Neuronal stem cell (in vitro differentiated cells): ENCODE measurements at regions not wholly inside any gene's neighbourhood (a gene's known extent, or its start where the extent isn't known, plus 50 kb on each side); places are given as distances from the start of the nearest gene placed in this dataset.

Experiments
- DNase-seq: peaks from one replicate; pipeline ENCODE4 v3.0.0-alpha.2; 2013; ENCODE audit warnings: low spot score
- H2AFZ ChIP-seq: one replicate; pipeline ENCODE4 v1.6.1; 2013; ENCODE audit warnings: mild to moderate bottlenecking, low read length, inconsistent platforms
- H2AK5ac ChIP-seq: 2 replicates; pipeline ENCODE4 v1.6.1; 2013; ENCODE audit warnings: low read depth, mild to moderate bottlenecking, inconsistent platforms, low read length, moderate library complexity, mixed read lengths
- H2BK120ac ChIP-seq: 2 replicates; pipeline ENCODE4 v1.6.1; 2013; ENCODE audit warnings: low read depth, mild to moderate bottlenecking, inconsistent platforms, low read length, moderate library complexity, mixed read lengths
- H2BK12ac ChIP-seq: one replicate; pipeline ENCODE4 v1.6.1; 2013; ENCODE audit warnings: low read length, inconsistent platforms
- H2BK15ac ChIP-seq: 2 replicates; pipeline ENCODE4 v1.6.1; 2013; ENCODE audit warnings: mild to moderate bottlenecking, low read length, inconsistent platforms, mixed read lengths
- H2BK5ac ChIP-seq: one replicate; pipeline ENCODE4 v1.6.1; 2013; ENCODE audit warnings: inconsistent platforms, mild to moderate bottlenecking, low read length, moderate library complexity
- H3K14ac ChIP-seq: one replicate; pipeline ENCODE4 v1.6.1; 2013; ENCODE audit warnings: low read length, inconsistent platforms
- H3K18ac ChIP-seq: 2 replicates; pipeline ENCODE4 v1.6.1; 2013; ENCODE audit warnings: low read length, inconsistent platforms
- H3K23ac ChIP-seq: 2 replicates; pipeline ENCODE4 v1.6.1; 2013; ENCODE audit warnings: low read depth, mild to moderate bottlenecking, mixed read lengths, low read length, inconsistent platforms; ENCODE audit not compliant: poor library complexity
- H3K27ac ChIP-seq: replicated peaks from 3 replicates; pipeline ENCODE4 v1.5.1; 2013; ENCODE audit warnings: low read length, inconsistent platforms
- H3K27me3 ChIP-seq, 3 experiments: 2 replicates each; pipeline ENCODE4 v1.6.1; 2013; ENCODE audit warnings: low read length in 3 of 3, mild to moderate bottlenecking in 2 of 3, inconsistent platforms in 1 of 3, low read depth in 1 of 3, mixed read lengths in 1 of 3, moderate library complexity in 1 of 3; ENCODE audit not compliant: control insufficient read depth in 3 of 3, insufficient read depth in 3 of 3
- H3K36me3 ChIP-seq, 2 donors: replicated peaks in 1 of 2; 2 replicates each; pipeline ENCODE4 v1.6.1; 2013; ENCODE audit warnings: low read length in 2 of 2; ENCODE audit not compliant: control insufficient read depth in 2 of 2, insufficient read depth in 2 of 2
- H3K4ac ChIP-seq: 2 replicates; pipeline ENCODE4 v1.6.1; 2013; ENCODE audit warnings: inconsistent platforms, mild to moderate bottlenecking, low read length, moderate library complexity
- H3K4me1 ChIP-seq, 2 donors: 1 replicate in 1 of 2; 2 replicates in 1 of 2; pipeline ENCODE4 v1.6.1; 2013; ENCODE audit warnings: low read length in 2 of 2, low read depth in 1 of 2; ENCODE audit not compliant: control insufficient read depth in 2 of 2, insufficient read depth in 1 of 2
- H3K4me2 ChIP-seq: one replicate; pipeline ENCODE4 v1.6.1; 2013; ENCODE audit warnings: mild to moderate bottlenecking, low read length, inconsistent platforms; ENCODE audit not compliant: insufficient read depth, poor library complexity, severe bottlenecking
- H3K4me3 ChIP-seq, 2 donors: 2 replicates each; pipeline ENCODE4 v1.5.1; 2013; ENCODE audit warnings: low read length in 2 of 2, mild to moderate bottlenecking in 2 of 2, inconsistent platforms in 1 of 2, moderate library complexity in 1 of 2
- H3K79me1 ChIP-seq: one replicate; pipeline ENCODE4 v1.6.1; 2013; ENCODE audit warnings: low read depth, mild to moderate bottlenecking, inconsistent platforms, low read length, moderate library complexity
- H3K9ac ChIP-seq: one replicate; pipeline ENCODE4 v1.6.1; 2013; ENCODE audit warnings: mild to moderate bottlenecking, low read depth, low read length, inconsistent platforms; ENCODE audit not compliant: poor library complexity
- H3K9me3 ChIP-seq, 2 donors: replicated peaks in 1 of 2; 2 replicates each; pipeline versions ENCODE3 to v1.6.1; 2013; ENCODE audit warnings: low read length in 2 of 2, mild to moderate bottlenecking in 2 of 2, inconsistent platforms in 1 of 2, low read depth in 1 of 2, mixed read lengths in 1 of 2, moderate library complexity in 1 of 2; ENCODE audit not compliant: control insufficient read depth in 2 of 2, insufficient read depth in 1 of 2
- H4K8ac ChIP-seq: one replicate; pipeline ENCODE4 v1.6.1; 2013; ENCODE audit warnings: low read depth, mild to moderate bottlenecking, inconsistent platforms, low read length, moderate library complexity
- H4K91ac ChIP-seq: one replicate; pipeline ENCODE4 v1.6.1; 2013; ENCODE audit warnings: low read length, low read depth, mild to moderate bottlenecking, inconsistent platforms; ENCODE audit not compliant: poor library complexity
- WGBS, 2 donors: extraction: QIAGEN DNeasy Blood & Tissue Kit; methylation state at CpG; one replicate each; pipeline ENCODE4 v1.1.7; 2013; ENCODE audit warnings: missing lambda C conversion rate in 2 of 2, mixed read lengths in 1 of 2; ENCODE audit not compliant: insufficient read length in 2 of 2, insufficient replicate concordance in 1 of 2; ENCODE audit errors: extremely low coverage in 2 of 2; 5-methylcytosine and 5-hydroxymethylcytosine counted together

DNA sequence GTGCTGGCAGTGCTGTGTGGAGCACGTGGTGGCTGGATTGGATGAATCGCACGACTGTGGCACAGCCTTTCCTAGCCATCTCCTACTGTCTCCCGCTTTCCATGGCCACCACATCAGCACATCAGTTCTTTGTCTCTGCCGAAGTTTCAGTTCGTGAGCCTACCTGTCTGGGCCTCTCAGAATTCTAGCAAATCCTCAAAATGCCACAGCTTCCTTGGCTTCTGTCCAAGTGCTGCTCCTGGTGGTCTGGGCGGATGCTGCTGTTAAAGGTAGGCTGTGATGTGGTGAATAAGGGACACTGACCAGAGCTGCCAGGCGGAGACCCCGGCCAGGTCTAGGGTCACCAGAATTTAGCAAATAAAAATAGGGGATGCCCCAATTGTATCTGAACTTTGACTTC lies 237.4 kb downstream of the LPIN1 start:
- DNase-seq = no peak
- no peak overlapping the region for H4K8ac ChIP-seq

DNA sequence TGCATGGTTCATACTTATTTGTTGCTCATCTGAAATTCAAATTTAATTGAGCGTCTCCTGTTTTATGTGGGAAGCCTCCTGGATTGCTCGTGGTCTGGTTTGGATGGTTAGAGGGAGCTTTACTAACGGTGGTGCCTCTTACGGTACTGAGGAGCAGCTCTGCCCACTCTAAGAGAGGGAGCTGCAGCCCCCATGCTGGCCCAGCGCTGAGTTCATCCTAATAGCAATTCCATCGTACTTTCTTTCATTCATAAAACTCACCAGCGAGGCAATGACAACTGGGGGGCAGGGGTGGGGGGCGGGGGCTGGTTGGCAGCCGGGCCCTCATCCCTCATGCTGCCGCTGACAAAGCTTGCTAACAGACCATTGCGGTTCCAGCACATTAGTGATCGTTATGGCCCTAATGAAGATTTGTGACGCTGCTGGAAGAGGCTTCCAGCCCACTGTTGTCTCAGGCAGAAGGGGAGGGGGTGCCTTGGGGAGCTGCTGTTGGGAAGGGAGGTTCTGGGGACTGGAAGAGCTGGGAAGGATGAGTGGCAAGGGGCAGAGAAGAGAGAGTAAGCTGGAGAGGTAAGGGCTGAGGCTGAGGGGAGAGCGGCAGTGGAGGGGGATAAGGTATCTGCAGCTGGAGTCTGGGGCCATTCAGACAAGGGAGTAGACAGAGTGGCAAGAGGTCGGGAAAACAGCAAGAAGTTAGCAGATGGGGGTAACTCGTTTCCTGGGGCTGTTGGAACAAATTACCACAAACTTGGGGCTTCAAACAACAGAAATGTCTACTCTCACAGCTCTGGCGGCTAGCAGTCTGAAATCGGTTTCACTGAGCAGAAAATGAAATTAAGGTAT lies 238.1 kb downstream of the LPIN1 start:
- H3K4ac ChIP-seq = no peak overlapping the region
- H2BK5ac ChIP-seq = no peak overlapping the region
- H4K8ac ChIP-seq = no peak overlapping the region
- no peaks in the 10 kb centered on the region for H3K79me1 ChIP-seq
- no peak overlapping the region for H3K27ac ChIP-seq
- H2BK12ac ChIP-seq = no peak overlapping the region
- H3K9me3 ChIP-seq = peaks cover 0 to 7% of the 10 kb centered on the region in 2 donors
- H2BK15ac ChIP-seq = no peak overlapping the region
- WGBS, 2 donors = no CpG with 5 or more reads among the region's 18 CpGs
- H3K18ac ChIP-seq = peak overlapping the region; percentile 54
- H3K4me2 ChIP-seq = no peak overlapping the region
- H2BK120ac ChIP-seq = no peak overlapping the region
- H3K27me3 ChIP-seq = no peaks in the 10 kb centered on the region
- H3K4me1 ChIP-seq = peaks cover 1 to 2% of the 10 kb centered on the region in 2 donors
- peak overlapping the region; percentile 74 for H2AFZ ChIP-seq
- no peak overlapping the region for H3K9ac ChIP-seq
- H4K91ac ChIP-seq = no peak overlapping the region
- no peak overlapping the region for H3K14ac ChIP-seq
- no peak overlapping the region for H2AK5ac ChIP-seq
- no peaks in the 10 kb centered on the region for H3K36me3 ChIP-seq
- H3K23ac ChIP-seq = no peak overlapping the region
- H3K4me3 ChIP-seq = no peak overlapping the region
- DNase-seq = no peak

More for the DNA sequence above, 237.4 kb downstream of the LPIN1 start:
- Histone ChIP-seq H3K4me2 (no peak overlapping the region), H3K36me3 (no peaks in the 10 kb centered on the region), H3K4ac (no peak overlapping the region), H3K23ac (no peak overlapping the region), H2BK15ac (no peak overlapping the region), H3K14ac (no peak overlapping the region), H3K4me1 (peaks cover 1 to 2% of the 10 kb centered on the region in 2 donors), H3K18ac (no peak overlapping the region), H4K91ac (no peak overlapping the region), H3K27me3 (no peaks in the 10 kb centered on the region), H2AK5ac (no peak overlapping the region), H2AFZ (no peak overlapping the region), H3K27ac (no peak overlapping the region), H3K9me3 (peaks cover 0 to 7% of the 10 kb centered on the region in 2 donors), H2BK12ac (no peak overlapping the region), H2BK120ac (no peak overlapping the region), H3K9ac (no peak overlapping the region), H2BK5ac (no peak overlapping the region), H3K79me1 (no peaks in the 10 kb centered on the region), H3K4me3 (no peak overlapping the region)
- WGBS, 2 donors = no CpG with 5 or more reads among the region's 9 CpGs

DNA sequence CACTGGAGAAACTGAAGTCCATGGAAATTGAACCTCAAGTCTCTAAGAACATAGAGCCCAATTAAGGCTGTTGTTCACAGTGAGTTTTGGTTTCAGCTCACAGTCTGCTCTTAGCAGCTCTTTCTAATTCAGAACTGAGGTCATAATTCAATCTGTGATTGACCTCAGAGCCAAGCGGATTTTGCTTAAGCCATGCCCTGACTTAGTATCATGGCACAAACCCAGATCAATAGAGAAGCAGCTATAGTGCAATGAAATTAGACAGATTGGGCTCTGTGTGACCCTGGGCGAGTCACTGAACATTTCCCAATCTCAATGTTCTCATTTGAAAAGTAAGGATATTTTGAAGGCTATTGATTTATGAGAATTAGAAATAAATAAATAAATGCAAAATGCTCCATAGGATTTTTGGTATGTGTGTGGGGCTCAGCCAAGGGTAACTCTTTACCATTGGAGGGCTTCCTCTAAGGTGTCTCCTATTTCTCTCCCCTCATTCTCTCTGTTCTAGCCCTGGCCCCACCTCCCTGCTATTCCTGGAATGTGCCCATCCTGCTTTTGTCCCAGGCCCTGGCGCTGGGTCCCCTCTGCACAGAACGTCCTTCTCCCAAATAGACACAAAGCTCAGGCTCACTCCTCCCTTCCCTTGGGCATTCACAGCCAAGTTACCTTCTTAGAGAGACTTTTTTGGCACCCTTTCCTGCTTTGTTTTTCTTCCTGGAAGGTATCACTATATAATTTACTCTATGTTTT lies 239.6 kb downstream of the LPIN1 start:
- Histone ChIP-seq H3K27ac (no peak overlapping the region), H2BK12ac (no peak overlapping the region), H2AFZ (no peak overlapping the region), H3K23ac (no peak overlapping the region), H3K4ac (no peak overlapping the region), H2BK120ac (no peak overlapping the region), H4K91ac (no peak overlapping the region), H3K18ac (no peak overlapping the region), H2BK15ac (no peak overlapping the region), H3K79me1 (no peaks in the 10 kb centered on the region), H3K14ac (no peak overlapping the region), H3K27me3 (no peaks in the 10 kb centered on the region), H2BK5ac (no peak overlapping the region), H4K8ac (no peak overlapping the region), H3K4me2 (no peak overlapping the region), H3K36me3 (no peaks in the 10 kb centered on the region), H3K4me1 (peaks cover 1 to 2% of the 10 kb centered on the region in 2 donors), H3K4me3 (no peak overlapping the region), H3K9me3 (peaks cover 0 to 7% of the 10 kb centered on the region in 2 donors), H2AK5ac (no peak overlapping the region), H3K9ac (no peak overlapping the region)
- DNase-seq = no peak
- no CpG with 5 or more reads among the region's 4 CpGs for WGBS, 2 donors

DNA sequence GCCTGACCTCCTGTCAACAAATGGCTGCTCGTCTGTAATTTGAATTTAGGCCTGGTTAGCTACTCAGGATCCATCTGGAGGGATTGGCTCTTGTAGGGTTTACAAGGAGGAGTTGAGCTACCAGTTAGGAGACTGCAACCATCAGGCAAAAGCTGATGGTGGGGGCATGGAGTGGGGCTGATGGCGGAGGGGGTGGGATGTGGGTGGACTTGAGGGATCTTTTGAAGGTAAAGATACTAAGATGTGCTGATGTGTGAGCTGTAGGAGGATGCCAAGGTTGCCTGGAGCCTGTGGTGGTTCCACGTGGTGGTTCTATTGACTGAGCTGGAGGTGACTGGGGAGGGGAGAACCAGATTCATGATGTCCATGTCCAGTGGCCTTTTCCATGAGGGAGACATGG lies 240.7 kb downstream of the LPIN1 start:
- Histone ChIP-seq H3K9me3 (peaks cover 0 to 3% of the 10 kb centered on the region in 2 donors), H3K23ac (no peak overlapping the region), H3K27ac (no peak overlapping the region), H3K79me1 (no peaks in the 10 kb centered on the region), H2BK5ac (no peak overlapping the region), H3K9ac (no peak overlapping the region), H3K4ac (no peak overlapping the region), H2AK5ac (no peak overlapping the region), H3K27me3 (no peaks in the 10 kb centered on the region), H3K14ac (no peak overlapping the region), H3K36me3 (no peaks in the 10 kb centered on the region), H2BK15ac (no peak overlapping the region), H3K18ac (no peak overlapping the region), H2BK120ac (no peak overlapping the region), H4K91ac (no peak overlapping the region), H4K8ac (no peak overlapping the region), H3K4me2 (no peak overlapping the region), H2AFZ (peak overlapping the region; percentile 41), H3K4me1 (peaks cover 1 to 2% of the 10 kb centered on the region in 2 donors), H3K4me3 (no peak overlapping the region), H2BK12ac (no peak overlapping the region)
- WGBS, 2 donors = no CpG with 5 or more reads among the region's 3 CpGs
- DNase-seq = no peak
